OCI-LY7 (cell line): ENCODE measurements at regions not wholly inside any gene's neighbourhood (a gene's known extent, or its start where the extent isn't known, plus 50 kb on each side); places are given as distances from the start of the nearest gene placed in this dataset.

Experiments used
- CTCF ChIP-seq: fragments of 200-600 bp; sonication (generic); conservative IDR thresholded peaks from 2 replicates; pipeline ENCODE4 v1.5.1; 2014; ENCODE audit warnings: mild to moderate bottlenecking, antibody characterized with exemption, low read length, moderate library complexity, mixed read lengths
- EZH2phosphoT487 ChIP-seq: fragments of 200-600 bp; sonication (generic); IDR thresholded peaks from 2 replicates; pipeline ENCODE4 v1.6.1; 2018; ENCODE audit warnings: low read depth, borderline replicate concordance, mild to moderate bottlenecking, mixed run types, antibody characterized with exemption, low read length, moderate library complexity, mixed read lengths

- no peak for TF ChIP-seq CTCF
- TF ChIP-seq EZH2phosphoT487 = no peak
Measured at GRCh38 chr6:24997231-24997630, 61.5 kb upstream of the RIPOR2 start.
